Gastrocnemius medialis (tissue), 4 donors: ENCODE measurements at regions not wholly inside any gene's neighbourhood (a gene's known extent, or its start where the extent isn't known, plus 50 kb on each side); places are given as distances from the start of the nearest gene placed in this dataset.
"Not testable (repeated sequence)": the region's sequence is repeated elsewhere in the genome, so short reads cannot be mapped to it uniquely, and the experiment has no call there.

Experiments used
- ATAC-seq, 2 donors: fragments of 150-250 bp; one replicate each; pipeline ENCODE4 v1.9.1; 2016
- DNase-seq, 2 donors: peaks; one replicate each; pipeline ENCODE4 v3.0.0-alpha.2; 2019
- H3K27ac ChIP-seq, 4 donors: fragments of 200-600 bp; sonication (generic); 1 replicate in 1 of 4; 2 replicates in 3 of 4; pipeline ENCODE4 v1.5.1; 2016 to 2018; ENCODE audit warnings: mild to moderate bottlenecking in 2 of 4, moderate library complexity in 1 of 4
- H3K27me3 ChIP-seq, 3 donors: fragments of 200-600 bp; sonication (generic) in 2 of 3; 1 replicate in 1 of 3; 2 replicates in 2 of 3; pipeline versions ENCODE4 v1.5.1 to v1.6.0; 2016 to 2019; ENCODE audit warnings: mild to moderate bottlenecking in 1 of 3, moderate library complexity in 1 of 3
- H3K36me3 ChIP-seq, 2 donors: fragments of 200-600 bp; sonication (generic) in 1 of 2; one replicate each; pipeline ENCODE4 v1.5.1; 2017 to 2018
- H3K4me1 ChIP-seq, 2 donors: fragments of 200-600 bp; sonication (generic) in 1 of 2; one replicate each; pipeline ENCODE4 v1.5.1; 2016 to 2017; ENCODE audit warnings: mild to moderate bottlenecking in 2 of 2
- H3K4me3 ChIP-seq, 4 donors: fragments of 200-600 bp; sonication (generic) in 3 of 4; 1 replicate in 1 of 4; 2 replicates in 3 of 4; pipeline ENCODE4 v1.5.1; 2016 to 2019; ENCODE audit warnings: mild to moderate bottlenecking in 2 of 4
- H3K9me3 ChIP-seq, 3 donors: fragments of 200-600 bp; sonication (generic) in 2 of 3; 1 replicate in 1 of 3; 2 replicates in 2 of 3; pipeline ENCODE4 v1.5.1; 2016 to 2019
- CTCF ChIP-seq, 5 experiments: fragments of 450-650 bp in 3 of 5; fragments of 200-600 bp in 2 of 5; sonication (generic) in 2 of 5; IDR thresholded peaks in 4 of 5; conservative IDR thresholded peaks in 1 of 5; 1 replicate in 4 of 5; 2 replicates in 1 of 5; pipeline ENCODE4 v1.5.1; 2016 to 2019; ENCODE audit warnings: antibody characterized with exemption in 5 of 5, mild to moderate bottlenecking in 3 of 5, moderate library complexity in 3 of 5
- POLR2A ChIP-seq, 2 donors: fragments of 450-650 bp; IDR thresholded peaks; one replicate each; pipeline ENCODE4 v1.6.1; 2017; ENCODE audit warnings: antibody characterized with exemption in 2 of 2, mild to moderate bottlenecking in 2 of 2, moderate library complexity in 2 of 2
- in situ Hi-C, 4 donors: fragments of 200-750 bp; cut with MboI; loops; one replicate each; pipeline versions ENCODE4 v1.15.0 to v1.8.0; 2017; ENCODE audit warnings: low sequenced_read_pairs in 4 of 4
- intact Hi-C: fragments of 100-400 bp; cut with DNase I; formaldehyde crosslinking; loops from one replicate; pipeline ENCODE4 v1.15.1; 2023; ENCODE audit warnings: low total_unique reads

GRCh38 chr10:16232441-16232840 is 204.4 kb upstream of the PTER start:
- DNase-seq (no peak), ATAC-seq (no peak)
- intact Hi-C loops: no loop called here
- no peaks in the 10 kb centered on the region for H3K9me3 ChIP-seq
- H3K36me3 ChIP-seq: no peaks in the 10 kb centered on the region
- no peak overlapping the region for H3K27ac ChIP-seq
- no peaks in the 10 kb centered on the region for H3K27me3 ChIP-seq
- no peaks in the 10 kb centered on the region for H3K4me1 ChIP-seq
- TF ChIP-seq POLR2A (IDR thresholded peaks at IDR 0.05) (no peak), CTCF (IDR thresholded peaks at IDR 0.05 in 4 of 5, conservative IDR thresholded peaks at IDR 0.05 in 1 of 5) (no peak)
- in situ Hi-C loops: no loop called here
- no peak overlapping the region for H3K4me3 ChIP-seq

- no peak overlapping the region for H3K27ac ChIP-seq
- H3K4me3 ChIP-seq: no peak overlapping the region
- ATAC-seq (no peak), DNase-seq (no peak)
- no peaks in the 10 kb centered on the region for H3K36me3 ChIP-seq
- H3K9me3 ChIP-seq: no peaks in the 10 kb centered on the region
- no peaks in the 10 kb centered on the region for H3K4me1 ChIP-seq
- intact Hi-C loops: no loop called here
- in situ Hi-C loops: no loop called here
- no peaks in the 10 kb centered on the region for H3K27me3 ChIP-seq
- TF ChIP-seq CTCF (IDR thresholded peaks at IDR 0.05 in 4 of 5, conservative IDR thresholded peaks at IDR 0.05 in 1 of 5) (no peak), POLR2A (IDR thresholded peaks at IDR 0.05) (no peak)
These were observed 201.9 kb upstream of the PTER start for GRCh38 chr10:16234916-16235315.

GRCh38 chr10:16242446-16242845 is 194.4 kb upstream of the PTER start:
- H3K9me3 ChIP-seq: no peaks in the 10 kb centered on the region
- intact Hi-C loops: no loop called here
- no peaks in the 10 kb centered on the region for H3K27me3 ChIP-seq
- TF ChIP-seq POLR2A (IDR thresholded peaks at IDR 0.05) (no peak), CTCF (IDR thresholded peaks at IDR 0.05 in 4 of 5, conservative IDR thresholded peaks at IDR 0.05 in 1 of 5) (no peak)
- DNase-seq (no peak), ATAC-seq (no peak)
- H3K36me3 ChIP-seq: no peaks in the 10 kb centered on the region
- H3K4me1 ChIP-seq: no peaks in the 10 kb centered on the region
- H3K4me3 ChIP-seq: no peak overlapping the region
- in situ Hi-C loops: no loop called here
- no peak overlapping the region for H3K27ac ChIP-seq

- ATAC-seq (no peak), DNase-seq (no peak)
- TF ChIP-seq CTCF (IDR thresholded peaks at IDR 0.05 in 4 of 5, conservative IDR thresholded peaks at IDR 0.05 in 1 of 5) (no peak), POLR2A (IDR thresholded peaks at IDR 0.05) (no peak)
- H3K36me3 ChIP-seq: no peaks in the 10 kb centered on the region
- no peaks in the 10 kb centered on the region for H3K4me1 ChIP-seq
- no peak overlapping the region for H3K27ac ChIP-seq
- H3K27me3 ChIP-seq: no peaks in the 10 kb centered on the region
- no peaks in the 10 kb centered on the region for H3K9me3 ChIP-seq
- in situ Hi-C loops: no loop called here
- intact Hi-C loops: no loop called here
- H3K4me3 ChIP-seq: no peak overlapping the region
These were observed 193.8 kb upstream of the PTER start for GRCh38 chr10:16242859-16243613.

GRCh38 chr10:16250136-16250535 is 186.7 kb upstream of the PTER start:
- H3K27me3 ChIP-seq, DNase-seq, H3K9me3 ChIP-seq, H3K4me1 ChIP-seq, in situ Hi-C loops, H3K27ac ChIP-seq, H3K4me3 ChIP-seq, ATAC-seq, intact Hi-C loops, H3K36me3 ChIP-seq: not testable (repeated sequence)
